MCF 10A (cell line): ENCODE measurements at regions not wholly inside any gene's neighbourhood (a gene's known extent, or its start where the extent isn't known, plus 50 kb on each side); places are given as distances from the start of the nearest gene placed in this dataset.

Experiments
- BruUV-seq: library from RNA; stranded (reverse); fragments of 400-500 nt; replicated peaks from 2 replicates; lab custom pipeline; 2021; lab: Mats Ljungman, UMichigan
- CTCF ChIA-PET: fragments of 300-600 bp; sonication (Branson Sonifier 250); formaldehyde crosslinking; extraction: SDS; loops from one replicate; lab custom pipeline; 2021; ENCODE audit warnings: antibody characterized with exemption, inconsistent platforms; lab: Yijun Ruan, JAX
- POLR2A ChIA-PET: fragments of 300-600, 350-650 bp; sonication (Branson Sonifier 250); formaldehyde crosslinking; extraction: SDS; loops from one replicate; lab custom pipeline; 2020; ENCODE audit warnings: antibody characterized with exemption, inconsistent platforms; lab: Yijun Ruan, JAX
- DNase-seq: peaks from one replicate; pipeline ENCODE4 v3.0.0-alpha.2; 2018; ENCODE audit not compliant: unreplicated experiment
- H3K27ac Mint-ChIP-seq: one replicate; pipeline ENCODE4 v1.8.0; 2022; ENCODE audit warnings: mild to moderate bottlenecking, low read depth, mixed read lengths; ENCODE audit not compliant: unreplicated experiment
- H3K27me3 Mint-ChIP-seq: one replicate; pipeline ENCODE4 v1.8.0; 2022; ENCODE audit warnings: mixed read lengths; ENCODE audit not compliant: insufficient read depth, unreplicated experiment
- H3K36me3 Mint-ChIP-seq: one replicate; pipeline ENCODE4 v1.8.0; 2022; ENCODE audit warnings: mild to moderate bottlenecking, moderate library complexity, mixed read lengths; ENCODE audit not compliant: insufficient read depth, unreplicated experiment
- H3K4me1 Mint-ChIP-seq: one replicate; pipeline ENCODE4 v1.8.0; 2022; ENCODE audit warnings: mixed read lengths; ENCODE audit not compliant: insufficient read depth, unreplicated experiment
- H3K4me3 Mint-ChIP-seq: one replicate; pipeline ENCODE4 v1.8.0; 2022; ENCODE audit warnings: mild to moderate bottlenecking, moderate library complexity, mixed read lengths; ENCODE audit not compliant: unreplicated experiment
- H3K9me3 Mint-ChIP-seq: one replicate; pipeline ENCODE4 v1.8.0; 2022; ENCODE audit warnings: mixed read lengths; ENCODE audit not compliant: unreplicated experiment
- intact Hi-C: fragments of 100-400 bp; cut with micrococcal nuclease; formaldehyde crosslinking; loops from 2 replicates; pipeline ENCODE4 v1.14.1; 2022
- TF ChIP-seq, protein P1 (sequence below): fragments of 200-600 bp; IDR thresholded peaks from one replicate; pipeline ENCODE4 v1.8.0; 2022; ENCODE audit warnings: antibody characterized with exemption, mild to moderate bottlenecking; ENCODE audit not compliant: unreplicated experiment

DNA sequence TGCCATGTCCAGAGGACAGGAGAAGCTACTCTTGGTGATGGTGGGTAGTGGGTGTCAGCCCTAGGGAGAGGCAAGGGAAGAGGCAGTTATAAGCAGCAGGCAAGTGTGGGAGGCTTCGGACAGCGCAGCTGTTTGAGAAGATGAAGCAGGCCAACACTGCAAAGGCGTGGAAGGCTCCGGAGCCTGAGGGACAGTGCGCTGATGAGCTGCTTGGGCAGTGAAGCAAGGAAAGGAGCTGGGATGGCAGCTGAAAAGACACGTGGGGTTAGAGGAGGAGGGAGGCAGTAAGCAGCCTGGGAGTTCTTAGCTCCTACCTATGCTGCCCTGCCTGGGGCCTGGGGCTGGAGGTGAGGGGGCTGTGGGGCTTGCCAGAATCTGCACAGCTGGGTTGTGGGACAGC lies 50.1 kb upstream of the CRTAC1 start:
- Mint-ChIP-seq H3K9me3 (no peaks in the 10 kb centered on the region), H3K27me3 (peaks cover 55% of the 10 kb centered on the region), H3K27ac (no peak overlapping the region), H3K4me3 (no peak overlapping the region), H3K4me1 (no peaks in the 10 kb centered on the region), H3K36me3 (no peaks in the 10 kb centered on the region)
- POLR2A ChIA-PET = no interaction called here
- DNase-seq = no peak
- CTCF ChIA-PET = interaction anchor here (0.6 to 0.7 kb wide), 2 partner anchors 9 to 1746 kb away, joined by 3 read pairs; no protein-coding TSS in a partner anchor
- intact Hi-C loops = no loop called here
- TF ChIP-seq, protein P1, sequence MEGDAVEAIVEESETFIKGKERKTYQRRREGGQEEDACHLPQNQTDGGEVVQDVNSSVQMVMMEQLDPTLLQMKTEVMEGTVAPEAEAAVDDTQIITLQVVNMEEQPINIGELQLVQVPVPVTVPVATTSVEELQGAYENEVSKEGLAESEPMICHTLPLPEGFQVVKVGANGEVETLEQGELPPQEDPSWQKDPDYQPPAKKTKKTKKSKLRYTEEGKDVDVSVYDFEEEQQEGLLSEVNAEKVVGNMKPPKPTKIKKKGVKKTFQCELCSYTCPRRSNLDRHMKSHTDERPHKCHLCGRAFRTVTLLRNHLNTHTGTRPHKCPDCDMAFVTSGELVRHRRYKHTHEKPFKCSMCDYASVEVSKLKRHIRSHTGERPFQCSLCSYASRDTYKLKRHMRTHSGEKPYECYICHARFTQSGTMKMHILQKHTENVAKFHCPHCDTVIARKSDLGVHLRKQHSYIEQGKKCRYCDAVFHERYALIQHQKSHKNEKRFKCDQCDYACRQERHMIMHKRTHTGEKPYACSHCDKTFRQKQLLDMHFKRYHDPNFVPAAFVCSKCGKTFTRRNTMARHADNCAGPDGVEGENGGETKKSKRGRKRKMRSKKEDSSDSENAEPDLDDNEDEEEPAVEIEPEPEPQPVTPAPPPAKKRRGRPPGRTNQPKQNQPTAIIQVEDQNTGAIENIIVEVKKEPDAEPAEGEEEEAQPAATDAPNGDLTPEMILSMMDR = no peak
- no TSS peak for BruUV-seq
